Hepatocyte (in vitro differentiated cells): ENCODE measurements at regions not wholly inside any gene's neighbourhood (a gene's known extent, or its start where the extent isn't known, plus 50 kb on each side); places are given as distances from the start of the nearest gene placed in this dataset.

ENCODE experiments used
- EZH2 ChIP-seq: fragments of 200-600 bp; sonication (generic); IDR thresholded peaks from 2 replicates; pipeline ENCODE4 v1.6.1; 2016; ENCODE audit warnings: antibody characterized with exemption, mild to moderate bottlenecking, borderline replicate concordance
- TF ChIP-seq, protein P1 (sequence below): fragments of 200-600 bp; sonication (generic); IDR thresholded peaks from 2 replicates; pipeline ENCODE4 v1.5.1; 2016; ENCODE audit warnings: antibody characterized with exemption, mild to moderate bottlenecking; ENCODE audit not compliant: poor library complexity

DNA sequence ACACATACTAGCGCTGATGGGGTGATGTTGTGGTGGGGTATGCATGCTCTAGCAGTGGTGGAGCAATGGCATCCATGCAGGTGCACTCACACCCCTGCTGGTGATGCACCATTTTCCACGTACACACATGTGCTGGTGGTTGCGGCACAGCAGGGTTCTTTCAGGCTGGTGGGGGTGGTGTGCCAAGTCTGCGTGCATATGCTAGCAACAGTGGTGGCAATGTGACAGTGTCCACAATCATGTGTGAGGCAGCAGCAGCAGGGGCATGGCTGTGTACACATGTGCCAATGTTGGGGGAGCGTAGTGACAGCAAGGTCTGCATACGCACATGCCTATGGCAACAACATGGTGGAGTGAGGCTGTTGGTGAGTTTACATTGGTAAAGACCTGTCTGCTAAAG, 148.1 kb downstream of the ZWINT start:
- TF ChIP-seq, protein P1, sequence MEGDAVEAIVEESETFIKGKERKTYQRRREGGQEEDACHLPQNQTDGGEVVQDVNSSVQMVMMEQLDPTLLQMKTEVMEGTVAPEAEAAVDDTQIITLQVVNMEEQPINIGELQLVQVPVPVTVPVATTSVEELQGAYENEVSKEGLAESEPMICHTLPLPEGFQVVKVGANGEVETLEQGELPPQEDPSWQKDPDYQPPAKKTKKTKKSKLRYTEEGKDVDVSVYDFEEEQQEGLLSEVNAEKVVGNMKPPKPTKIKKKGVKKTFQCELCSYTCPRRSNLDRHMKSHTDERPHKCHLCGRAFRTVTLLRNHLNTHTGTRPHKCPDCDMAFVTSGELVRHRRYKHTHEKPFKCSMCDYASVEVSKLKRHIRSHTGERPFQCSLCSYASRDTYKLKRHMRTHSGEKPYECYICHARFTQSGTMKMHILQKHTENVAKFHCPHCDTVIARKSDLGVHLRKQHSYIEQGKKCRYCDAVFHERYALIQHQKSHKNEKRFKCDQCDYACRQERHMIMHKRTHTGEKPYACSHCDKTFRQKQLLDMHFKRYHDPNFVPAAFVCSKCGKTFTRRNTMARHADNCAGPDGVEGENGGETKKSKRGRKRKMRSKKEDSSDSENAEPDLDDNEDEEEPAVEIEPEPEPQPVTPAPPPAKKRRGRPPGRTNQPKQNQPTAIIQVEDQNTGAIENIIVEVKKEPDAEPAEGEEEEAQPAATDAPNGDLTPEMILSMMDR, result no peak
- no peak for TF ChIP-seq EZH2
